Natural killer cell treated with Interleukin-12 subunit alpha and Interleukin-12 subunit beta and Interleukin-15 and Interleukin-18, amount 100 ng/mL, for 72 hours (primary cell): ENCODE measurements at regions not wholly inside any gene's neighbourhood (a gene's known extent, or its start where the extent isn't known, plus 50 kb on each side); places are given as distances from the start of the nearest gene placed in this dataset.

Experiments used
- ATAC-seq, 2 donors: fragments of 150-1000 bp; cut with Tn5 transposase in 1 of 2; sonication (Bioruptor Pico), chemical (Tn5 transposase) in 1 of 2; 2 replicates each; pipeline ENCODE4 v1.10.0; 2021
- DNase-seq: peaks from one replicate; pipeline ENCODE4 v3.0.0; 2022; ENCODE audit warnings: low spot score
- H3K27ac Mint-ChIP-seq, 2 donors: 1 replicate in 1 of 2; 2 replicates in 1 of 2; pipeline ENCODE4 v1.8.0; 2022; ENCODE audit warnings: mixed read lengths in 2 of 2, mild to moderate bottlenecking in 1 of 2, moderate library complexity in 1 of 2
- H3K27me3 Mint-ChIP-seq, 2 donors: 1 replicate in 1 of 2; 2 replicates in 1 of 2; pipeline ENCODE4 v1.8.0; 2022; ENCODE audit warnings: mixed read lengths in 2 of 2
- H3K36me3 Mint-ChIP-seq: one replicate; pipeline ENCODE4 v1.8.0; 2022; ENCODE audit warnings: mixed read lengths
- H3K4me1 Mint-ChIP-seq, 2 donors: 1 replicate in 1 of 2; 2 replicates in 1 of 2; pipeline ENCODE4 v1.8.0; 2022; ENCODE audit warnings: low read depth in 2 of 2, mixed read lengths in 2 of 2, mild to moderate bottlenecking in 1 of 2
- H3K4me3 Mint-ChIP-seq: one replicate; pipeline ENCODE4 v1.8.0; 2022; ENCODE audit warnings: mixed read lengths
- H3K9me3 Mint-ChIP-seq: 2 replicates; pipeline ENCODE4 v1.8.0; 2022; ENCODE audit warnings: mixed read lengths

DNA sequence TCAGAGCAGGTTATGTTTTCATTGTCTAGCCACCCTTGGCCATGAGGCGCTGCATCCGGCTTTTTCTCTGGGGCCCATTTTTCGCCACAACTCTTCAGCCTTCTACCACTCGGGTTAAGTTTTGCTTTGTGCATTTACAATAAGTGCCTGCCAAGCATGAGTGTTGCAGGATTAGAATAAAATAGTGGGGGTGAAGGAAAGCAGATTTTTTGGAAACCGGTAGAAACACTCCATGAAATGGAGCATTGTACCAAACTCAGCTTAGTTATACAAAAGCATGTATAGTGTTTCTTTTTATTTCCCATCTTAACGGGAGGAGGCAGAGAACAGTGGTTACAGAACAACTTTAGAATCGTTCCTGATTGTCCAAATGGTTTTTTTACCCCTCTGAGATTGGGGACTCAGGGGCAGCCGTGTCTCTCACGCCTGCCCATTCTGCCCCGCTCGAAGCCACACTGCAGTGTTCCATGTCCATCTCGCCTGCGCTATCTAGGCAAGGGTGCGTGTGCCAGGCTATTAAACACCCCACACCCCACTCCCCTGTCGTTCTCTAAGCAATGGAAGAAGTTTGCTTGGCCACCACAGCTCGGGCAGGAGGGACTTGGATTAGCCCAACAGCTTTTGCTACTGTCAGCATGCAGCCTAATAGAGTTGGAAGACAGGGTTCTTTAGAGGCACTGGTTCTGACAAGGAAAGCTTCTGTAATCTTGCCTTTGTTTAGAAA is 268.8 kb upstream of the WWC1 start:
- H3K27me3 Mint-ChIP-seq, result peaks cover 10 to 28% of the 10 kb centered on the region in 2 donors
- ATAC-seq, result no peak
- peaks cover 3% of the 10 kb centered on the region for H3K9me3 Mint-ChIP-seq
- no peaks in the 10 kb centered on the region for H3K4me1 Mint-ChIP-seq
- H3K27ac Mint-ChIP-seq, result no peak overlapping the region
- no peaks in the 10 kb centered on the region for H3K36me3 Mint-ChIP-seq
- DNase-seq, result no peak
- H3K4me3 Mint-ChIP-seq, result no peak overlapping the region

DNA sequence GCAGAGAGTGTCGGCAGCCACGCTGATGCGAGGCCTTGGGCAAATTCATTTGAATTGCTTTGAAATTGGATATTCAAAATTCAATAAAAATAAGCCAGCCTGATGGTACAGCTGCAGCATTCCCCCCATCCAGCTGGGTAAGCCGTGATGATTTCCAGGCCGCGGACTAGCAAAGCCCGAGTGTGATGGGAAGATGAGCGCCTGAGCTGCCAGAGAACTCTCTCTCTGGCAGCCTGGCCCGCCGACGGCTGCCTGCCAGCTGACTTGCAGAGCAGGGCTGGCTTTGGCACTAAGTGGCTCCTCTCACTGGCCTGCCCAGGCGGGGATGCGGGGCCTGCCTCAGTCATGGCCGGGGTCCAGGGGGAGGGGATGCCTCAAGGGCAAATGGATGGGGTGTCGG is 268.3 kb upstream of the WWC1 start:
- DNase-seq (no peak), ATAC-seq (no peak)
- H3K27me3 Mint-ChIP-seq, result peaks cover 10 to 22% of the 10 kb centered on the region in 2 donors
- H3K27ac Mint-ChIP-seq, result no peak overlapping the region
- H3K4me3 Mint-ChIP-seq, result no peak overlapping the region
- H3K9me3 Mint-ChIP-seq, result peaks cover 5% of the 10 kb centered on the region
- no peaks in the 10 kb centered on the region for H3K36me3 Mint-ChIP-seq
- no peaks in the 10 kb centered on the region for H3K4me1 Mint-ChIP-seq

- Mint-ChIP-seq H3K36me3 (no peaks in the 10 kb centered on the region), H3K4me1 (no peaks in the 10 kb centered on the region), H3K4me3 (no peak overlapping the region), H3K27me3 (peaks cover 6 to 12% of the 10 kb centered on the region in 2 donors), H3K27ac (no peak overlapping the region), H3K9me3 (peaks cover 5% of the 10 kb centered on the region)
- no peak for DNase-seq
- ATAC-seq, result no peak
Measured at GRCh38 chr5:168024306-168024705, 267.1 kb upstream of the WWC1 start.

DNA sequence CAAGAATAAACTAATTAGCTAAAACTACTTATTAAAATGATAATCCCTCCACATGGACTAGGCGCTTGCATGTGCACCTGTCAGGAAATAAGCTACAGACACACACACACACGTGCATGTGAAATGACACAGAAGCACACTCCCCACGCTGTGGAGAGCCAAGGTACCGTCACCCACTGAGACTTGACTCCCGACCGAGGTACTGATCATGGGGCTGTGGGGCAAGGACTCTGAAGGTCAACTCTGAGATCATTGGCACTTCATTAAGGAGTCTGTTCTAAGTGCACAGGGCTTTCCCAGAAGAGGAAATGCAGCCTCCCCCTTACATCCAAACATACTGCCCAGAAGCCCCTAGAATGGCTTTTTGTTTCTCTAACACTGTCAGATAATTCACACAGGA is 264.4 kb upstream of the WWC1 start:
- no peaks in the 10 kb centered on the region for H3K4me1 Mint-ChIP-seq
- H3K36me3 Mint-ChIP-seq, result no peaks in the 10 kb centered on the region
- no peak for DNase-seq
- H3K27ac Mint-ChIP-seq, result no peak overlapping the region
- H3K4me3 Mint-ChIP-seq, result no peak overlapping the region
- peaks cover 0 to 6% of the 10 kb centered on the region in 2 donors for H3K27me3 Mint-ChIP-seq
- no peak for ATAC-seq
- H3K9me3 Mint-ChIP-seq, result peaks cover 5% of the 10 kb centered on the region

- Mint-ChIP-seq H3K27ac (no peak overlapping the region), H3K9me3 (peaks cover 5% of the 10 kb centered on the region), H3K4me3 (no peak overlapping the region), H3K27me3 (peaks cover 4 to 6% of the 10 kb centered on the region in 2 donors), H3K36me3 (no peaks in the 10 kb centered on the region), H3K4me1 (no peaks in the 10 kb centered on the region)
- no peak for ATAC-seq
- no peak for DNase-seq
Measured at GRCh38 chr5:168030912-168031311, 260.5 kb upstream of the WWC1 start.

GRCh38 chr5:168031614-168032013 is 259.8 kb upstream of the WWC1 start:
- no peak for ATAC-seq
- H3K36me3 Mint-ChIP-seq, result no peaks in the 10 kb centered on the region

GRCh38 chr5:168039039-168039438 is 252.4 kb upstream of the WWC1 start:
- Mint-ChIP-seq H3K36me3 (no peaks in the 10 kb centered on the region), H3K4me3 (no peak overlapping the region), H3K4me1 (no peaks in the 10 kb centered on the region), H3K27ac (no peak overlapping the region), H3K9me3 (no peaks in the 10 kb centered on the region), H3K27me3 (peaks cover 0 to 3% of the 10 kb centered on the region in 2 donors)
- no peak for ATAC-seq
- DNase-seq, result no peak

More at GRCh38 chr5:168031614-168032013, 259.8 kb upstream of the WWC1 start:
- DNase-seq, result no peak
- peaks cover 5% of the 10 kb centered on the region for H3K9me3 Mint-ChIP-seq
- H3K27me3 Mint-ChIP-seq, result peaks cover 4 to 6% of the 10 kb centered on the region in 2 donors
- no peak overlapping the region for H3K4me3 Mint-ChIP-seq
- no peak overlapping the region for H3K27ac Mint-ChIP-seq
- H3K4me1 Mint-ChIP-seq, result no peaks in the 10 kb centered on the region

GRCh38 chr5:168039566-168040248 is 251.7 kb upstream of the WWC1 start:
- no peak overlapping the region for H3K27ac Mint-ChIP-seq
- H3K36me3 Mint-ChIP-seq, result no peaks in the 10 kb centered on the region
- no peaks in the 10 kb centered on the region for H3K4me1 Mint-ChIP-seq
- ATAC-seq (no peak), DNase-seq (no peak)
- no peak overlapping the region for H3K4me3 Mint-ChIP-seq
- no peaks in the 10 kb centered on the region for H3K9me3 Mint-ChIP-seq
- H3K27me3 Mint-ChIP-seq, result peaks cover 0 to 3% of the 10 kb centered on the region in 2 donors

DNA sequence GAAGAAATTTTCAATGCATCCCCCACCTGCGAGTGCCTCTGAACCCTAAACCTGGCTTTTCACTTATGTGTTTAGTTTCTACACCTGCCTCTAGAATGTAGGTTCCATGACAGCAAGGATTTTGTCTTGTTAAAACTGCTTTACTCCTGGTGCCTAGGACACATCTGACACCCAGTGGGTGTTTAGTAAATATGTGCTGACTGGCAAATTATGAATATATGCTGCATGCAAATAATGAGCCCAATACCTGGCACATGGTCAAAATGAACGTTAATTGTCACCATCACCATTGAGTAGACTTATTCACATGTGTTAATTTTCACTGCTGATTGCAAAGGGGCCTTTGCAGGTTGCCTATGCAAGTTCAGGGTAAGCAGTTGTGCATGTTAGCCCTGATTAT is 249.9 kb upstream of the WWC1 start:
- H3K36me3 Mint-ChIP-seq, result no peaks in the 10 kb centered on the region

DNA sequence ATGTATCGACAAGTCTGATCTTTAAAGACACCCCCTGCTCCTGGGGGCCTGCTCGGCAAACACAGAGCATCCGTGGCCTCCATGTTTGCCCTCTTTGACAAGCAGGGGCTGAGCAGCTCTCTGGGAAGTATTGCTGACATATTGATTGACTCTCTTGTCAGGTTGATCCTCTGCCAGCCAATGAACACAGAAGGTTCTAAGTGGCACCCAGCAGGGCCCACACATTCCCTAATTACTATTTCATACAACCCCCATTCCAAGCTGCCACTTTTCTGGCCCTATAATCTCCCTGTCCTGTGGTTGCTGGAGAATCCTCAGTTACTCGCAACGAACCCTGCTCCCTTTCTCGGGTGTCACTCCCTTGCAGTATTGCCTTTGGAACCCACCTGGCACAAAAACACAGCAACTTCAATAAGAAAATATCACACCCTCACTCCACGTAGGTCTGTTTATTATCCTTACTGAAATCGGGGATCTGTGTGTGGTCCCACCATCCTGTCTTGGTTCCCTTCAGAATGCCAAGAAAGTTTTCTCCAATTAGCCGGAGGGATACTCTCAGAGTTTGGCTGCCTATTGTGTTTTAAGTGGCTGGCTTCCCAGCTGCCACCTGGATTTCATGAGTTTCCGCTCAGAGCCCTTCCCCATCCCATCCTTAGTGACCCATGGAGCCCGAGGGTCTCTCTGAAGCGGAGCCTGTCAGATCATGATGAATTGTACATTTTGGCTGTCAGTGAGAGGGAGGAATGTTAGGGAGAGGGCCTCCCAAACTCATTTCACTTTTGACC is 249.0 kb upstream of the WWC1 start:
- peaks cover under 1 to 3% of the 10 kb centered on the region in 2 donors for H3K27me3 Mint-ChIP-seq
- no peaks in the 10 kb centered on the region for H3K9me3 Mint-ChIP-seq
- no peak overlapping the region for H3K4me3 Mint-ChIP-seq
- no peaks in the 10 kb centered on the region for H3K36me3 Mint-ChIP-seq
- no peak for ATAC-seq
- no peak overlapping the region for H3K27ac Mint-ChIP-seq
- DNase-seq, result no peak
- no peaks in the 10 kb centered on the region for H3K4me1 Mint-ChIP-seq

More for the DNA sequence above, 249.9 kb upstream of the WWC1 start:
- Mint-ChIP-seq H3K9me3 (no peaks in the 10 kb centered on the region), H3K27ac (no peak overlapping the region), H3K4me3 (no peak overlapping the region), H3K4me1 (no peaks in the 10 kb centered on the region), H3K27me3 (peaks cover 0 to 3% of the 10 kb centered on the region in 2 donors)
- no peak for ATAC-seq
- DNase-seq, result no peak

- Mint-ChIP-seq H3K9me3 (no peaks in the 10 kb centered on the region), H3K4me1 (no peaks in the 10 kb centered on the region), H3K27ac (no peak overlapping the region), H3K36me3 (no peaks in the 10 kb centered on the region), H3K4me3 (no peak overlapping the region), H3K27me3 (peaks cover 6 to 16% of the 10 kb centered on the region in 2 donors)
- DNase-seq, result no peak
- no peak for ATAC-seq
Measured at GRCh38 chr5:168046163-168046562, 245.3 kb upstream of the WWC1 start.

DNA sequence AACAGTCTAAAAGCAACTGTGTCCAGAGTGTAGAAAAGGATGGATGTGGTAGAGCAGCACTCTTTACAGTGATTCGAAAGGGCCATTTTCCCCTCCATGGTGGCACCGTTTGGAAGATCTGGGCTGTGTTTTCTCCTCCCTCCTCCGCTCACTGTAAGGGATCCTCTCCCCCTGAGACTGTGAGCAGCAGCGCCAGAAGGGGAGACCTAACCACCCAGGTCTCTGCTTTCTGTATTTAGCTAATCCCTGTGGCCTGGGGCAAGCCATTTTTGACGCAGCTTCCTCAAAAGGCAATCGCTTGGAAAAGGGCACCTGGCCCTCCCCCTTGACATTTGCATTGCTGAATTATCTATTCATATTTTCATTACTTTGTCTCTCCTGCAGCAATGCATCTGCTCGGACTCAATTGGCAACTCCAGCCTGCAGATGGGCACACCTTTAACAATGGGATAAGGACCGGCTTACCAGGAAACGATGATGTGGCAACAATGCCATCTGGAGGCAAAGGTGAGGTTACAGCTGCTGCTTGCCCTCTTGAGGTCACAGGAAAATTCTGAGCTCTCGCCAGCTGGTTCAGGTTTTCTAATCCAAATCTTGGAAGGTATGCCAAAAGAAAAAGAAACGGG is 244.3 kb upstream of the WWC1 start:
- no peak overlapping the region for H3K27ac Mint-ChIP-seq
- peaks cover 3 to 16% of the 10 kb centered on the region in 2 donors for H3K27me3 Mint-ChIP-seq
- H3K4me3 Mint-ChIP-seq, result no peak overlapping the region

DNA sequence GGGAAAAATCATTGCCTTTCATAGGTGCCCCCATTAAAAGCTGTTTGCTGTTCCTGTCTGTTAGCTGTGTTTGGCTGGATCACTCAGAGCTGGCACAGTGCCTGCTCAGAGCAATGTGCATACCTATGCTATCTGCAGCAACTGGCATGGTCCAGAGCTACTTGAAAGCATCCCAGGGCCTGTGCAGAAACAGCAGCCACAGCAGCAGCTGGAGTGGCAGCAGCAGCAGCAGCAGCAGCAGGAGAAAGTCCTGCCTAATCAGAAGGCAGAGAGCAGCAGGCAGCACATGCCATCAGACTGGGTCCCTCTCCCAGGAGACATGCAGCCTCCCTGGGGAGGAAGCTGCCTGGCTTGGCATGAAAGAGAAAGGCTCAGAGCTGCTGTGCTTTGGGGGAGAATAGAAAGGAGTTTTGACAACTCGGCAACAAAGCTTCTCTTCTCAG is 243.8 kb upstream of the WWC1 start:
- Mint-ChIP-seq H3K36me3 (no peaks in the 10 kb centered on the region), H3K4me1 (no peaks in the 10 kb centered on the region), H3K4me3 (no peak overlapping the region), H3K9me3 (no peaks in the 10 kb centered on the region), H3K27ac (no peak overlapping the region), H3K27me3 (peaks cover 3 to 16% of the 10 kb centered on the region in 2 donors)
- ATAC-seq (peak in 1 of 2 donors; percentile 32), DNase-seq (no peak)

More for the DNA sequence above, 244.3 kb upstream of the WWC1 start:
- H3K4me1 Mint-ChIP-seq, result no peaks in the 10 kb centered on the region
- DNase-seq (no peak), ATAC-seq (no peak)
- no peaks in the 10 kb centered on the region for H3K9me3 Mint-ChIP-seq
- H3K36me3 Mint-ChIP-seq, result no peaks in the 10 kb centered on the region
